HUES48 (cell line): ENCODE measurements at regions not wholly inside any gene's neighbourhood (a gene's known extent, or its start where the extent isn't known, plus 50 kb on each side); places are given as distances from the start of the nearest gene placed in this dataset.

Experiments used
- H3K27ac ChIP-seq: one replicate; pipeline ENCODE4 v1.7.0; 2013; ENCODE audit warnings: low read depth, low read length, inconsistent platforms
- H3K27me3 ChIP-seq: 2 replicates; pipeline ENCODE4 v1.6.1; 2013; ENCODE audit warnings: mild to moderate bottlenecking, low read length; ENCODE audit not compliant: control insufficient read depth, insufficient read depth
- H3K36me3 ChIP-seq: 2 replicates; pipeline ENCODE4 v1.6.1; 2013; ENCODE audit warnings: low read length; ENCODE audit not compliant: control insufficient read depth, insufficient read depth
- H3K4me1 ChIP-seq: 2 replicates; pipeline ENCODE4 v1.6.1; 2013; ENCODE audit warnings: mild to moderate bottlenecking, low read length; ENCODE audit not compliant: control insufficient read depth, insufficient read depth
- H3K4me3 ChIP-seq: 2 replicates; pipeline ENCODE4 v1.5.1; 2013; ENCODE audit warnings: mild to moderate bottlenecking, low read depth, low read length
- H3K9ac ChIP-seq: 2 replicates; pipeline ENCODE4 v1.6.1; 2013; ENCODE audit warnings: mild to moderate bottlenecking, low read depth, low read length, moderate library complexity
- H3K9me3 ChIP-seq: 2 replicates; pipeline ENCODE4 v1.6.1; 2013; ENCODE audit warnings: low read length; ENCODE audit not compliant: control insufficient read depth, insufficient read depth

DNA sequence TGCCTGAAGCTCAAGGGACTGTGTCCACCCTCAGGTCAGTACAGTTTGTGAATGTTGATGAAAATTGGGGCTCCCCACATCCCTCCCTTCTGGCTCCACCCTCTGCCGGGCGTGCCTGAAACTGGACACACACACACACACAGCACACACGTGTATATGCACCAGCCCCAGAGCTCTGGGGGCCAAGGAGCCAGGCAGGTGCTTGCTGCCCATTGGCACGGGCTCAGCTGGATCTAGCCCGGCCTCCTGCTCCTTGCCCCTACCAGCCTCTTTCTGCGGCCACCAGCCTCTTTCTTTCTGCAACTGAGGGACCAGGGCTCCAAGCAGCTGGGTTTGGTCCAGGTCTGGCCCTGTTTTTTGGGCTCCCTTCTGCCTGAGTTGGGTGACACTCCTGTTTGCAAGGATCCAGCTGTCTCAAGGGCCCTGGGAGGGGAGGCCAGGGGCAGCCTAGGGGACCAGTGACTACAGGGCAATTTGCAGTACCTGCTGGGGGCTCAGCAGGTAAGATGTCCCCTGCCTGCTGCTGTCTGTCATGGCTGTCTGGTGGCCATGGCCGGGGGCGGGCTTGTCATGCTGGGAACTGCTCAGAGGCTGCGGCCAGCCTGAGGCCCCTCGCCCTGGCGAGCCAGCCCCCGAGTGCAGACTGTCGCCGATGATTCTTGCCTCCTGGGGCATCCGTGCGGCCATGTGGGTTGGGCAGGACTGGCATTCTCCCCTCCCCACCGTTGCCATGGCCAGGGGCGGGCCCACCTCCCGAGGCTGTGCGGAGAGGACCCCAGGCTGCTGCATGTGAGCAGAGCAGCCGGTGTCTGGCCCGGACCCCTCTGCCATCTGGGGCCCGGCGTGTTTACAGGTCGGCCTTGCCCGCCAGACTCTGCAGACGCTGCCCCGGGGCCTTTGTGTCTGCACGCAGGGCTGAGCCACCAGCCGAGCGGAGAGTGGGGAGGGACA, 51.5 kb upstream of the PPARA start:
- H3K4me3 ChIP-seq, result no peak overlapping the region
- no peak overlapping the region for H3K9ac ChIP-seq
- H3K4me1 ChIP-seq, result no peaks in the 10 kb centered on the region
- H3K9me3 ChIP-seq, result no peaks in the 10 kb centered on the region
- 0 out of 2 replicates have a peak, but pooled peaks cover 3% of the 10 kb centered on the region for H3K36me3 ChIP-seq
- no peaks in the 10 kb centered on the region for H3K27me3 ChIP-seq
- H3K27ac ChIP-seq, result no peak overlapping the region

DNA sequence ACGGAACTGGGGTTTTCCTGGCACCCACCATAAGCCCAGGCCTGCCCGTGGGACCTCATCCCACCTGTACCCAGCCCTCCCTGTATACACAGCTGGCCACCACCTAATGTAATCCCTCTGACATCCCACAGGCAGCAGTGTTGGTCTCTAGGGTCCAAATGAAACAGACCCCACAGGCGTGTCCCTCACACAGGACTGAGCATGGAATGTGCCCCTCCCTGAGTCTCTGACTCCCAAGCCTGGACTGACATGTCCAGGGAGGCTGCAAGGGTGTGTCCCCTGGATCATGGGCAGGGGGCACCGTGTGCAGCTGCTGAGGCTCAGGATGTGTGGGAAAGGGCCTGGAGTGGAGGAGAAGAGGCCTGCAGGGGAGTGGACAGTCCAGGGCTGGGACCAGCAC, 50.6 kb upstream of the PPARA start:
- Histone ChIP-seq H3K9me3 (no peaks in the 10 kb centered on the region), H3K4me1 (no peaks in the 10 kb centered on the region), H3K27ac (no peak overlapping the region), H3K36me3 (0 out of 2 replicates have a peak, but pooled peaks cover 3% of the 10 kb centered on the region), H3K9ac (no peak overlapping the region), H3K4me3 (no peak overlapping the region), H3K27me3 (no peaks in the 10 kb centered on the region)

DNA sequence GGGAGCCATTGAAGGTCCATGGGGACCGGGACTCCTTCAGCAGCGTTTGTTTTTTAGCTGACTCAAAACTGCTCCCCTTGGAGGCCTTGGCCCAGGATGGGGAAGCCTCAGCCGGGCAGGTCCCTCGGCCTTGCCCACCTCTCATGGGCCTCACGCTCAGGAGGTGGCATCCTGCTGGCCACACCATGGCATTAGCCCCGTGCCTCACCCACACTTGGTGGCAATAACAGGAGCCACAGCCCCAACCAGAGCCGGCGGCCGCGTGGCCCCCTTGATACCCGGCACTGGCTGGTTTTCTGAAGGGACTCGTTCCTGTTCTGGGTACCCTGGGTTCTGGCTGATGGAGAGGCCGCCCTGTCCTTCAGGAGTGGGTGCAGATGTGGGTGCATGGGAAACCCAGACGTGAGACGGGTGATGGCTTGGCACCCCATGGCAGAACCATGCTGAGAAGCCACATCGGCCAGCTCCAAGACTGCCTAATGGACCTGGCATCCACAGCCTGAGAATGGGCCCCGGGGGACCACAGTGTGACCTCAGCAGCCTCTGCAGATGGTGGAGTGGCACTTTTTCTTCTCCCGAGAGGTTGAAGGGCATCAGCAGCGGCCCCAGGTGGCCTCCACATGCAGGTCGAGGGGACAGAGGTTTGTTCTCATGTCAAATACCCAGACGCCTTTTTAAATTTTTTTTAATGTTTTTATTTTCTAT, 49.8 kb upstream of the PPARA start:
- no peak overlapping the region for H3K9ac ChIP-seq
- H3K9me3 ChIP-seq, result no peaks in the 10 kb centered on the region
- H3K4me3 ChIP-seq, result no peak overlapping the region
- H3K36me3 ChIP-seq, result 0 out of 2 replicates have a peak, but pooled peaks cover 3% of the 10 kb centered on the region
- no peaks in the 10 kb centered on the region for H3K27me3 ChIP-seq
- no peak overlapping the region for H3K27ac ChIP-seq
- no peaks in the 10 kb centered on the region for H3K4me1 ChIP-seq
